GM18498 (cell line): ENCODE measurements at regions not wholly inside any gene's neighbourhood (a gene's known extent, or its start where the extent isn't known, plus 50 kb on each side); places are given as distances from the start of the nearest gene placed in this dataset.
"Not testable (repeated sequence)": the region's sequence is repeated elsewhere in the genome, so short reads cannot be mapped to it uniquely, and the experiment has no call there.

Experiments
- ATAC-seq: cut with Tn5 transposase; IDR thresholded peaks from one replicate; pipeline ENCODE4 v1.9.1; 2021; ENCODE audit warnings: mild to moderate bottlenecking, moderate library complexity; ENCODE audit not compliant: unreplicated experiment

DNA sequence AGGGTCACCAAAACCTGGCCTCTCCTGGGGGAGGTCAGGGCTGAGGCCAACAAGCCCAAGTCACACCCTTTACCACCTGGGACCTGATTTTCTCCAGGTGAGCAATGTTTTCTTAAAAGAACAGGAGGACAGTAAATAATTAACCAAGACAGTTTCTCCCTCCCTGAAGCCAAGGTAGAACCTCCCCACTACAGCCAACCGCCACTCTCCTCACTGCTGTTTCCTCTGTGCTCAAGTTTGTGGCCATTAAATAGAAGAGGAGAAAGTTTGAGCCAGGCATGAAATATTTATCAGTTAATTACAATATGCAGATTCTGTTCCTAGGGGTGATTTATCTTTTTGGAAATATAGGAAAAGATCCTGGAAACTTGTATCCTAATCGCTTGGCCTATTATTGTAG is 150.6 kb upstream of the ANKRD20A1 start:
- not testable (repeated sequence) for ATAC-seq

DNA sequence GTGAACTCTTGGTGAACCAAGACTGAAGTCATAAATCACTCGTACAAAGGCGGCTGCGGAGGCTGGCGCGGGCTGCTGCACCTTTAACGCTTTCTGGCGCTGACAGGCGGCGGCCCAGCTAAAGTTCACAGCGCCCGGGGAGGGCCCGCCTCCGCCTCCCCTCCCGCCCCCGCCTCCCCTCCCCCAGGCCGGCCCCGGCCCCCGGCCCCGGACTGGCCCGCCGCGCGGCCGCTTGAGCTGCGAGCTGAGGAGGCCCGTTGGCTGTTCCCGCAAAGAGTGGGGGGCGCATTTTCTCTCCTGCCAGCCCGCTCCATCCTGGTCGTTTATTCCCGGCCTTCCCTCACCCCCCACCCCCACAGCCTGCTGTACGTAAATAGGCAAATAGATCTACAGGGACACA is 147.3 kb upstream of the ANKRD20A1 start:
- not testable (repeated sequence) for ATAC-seq

DNA sequence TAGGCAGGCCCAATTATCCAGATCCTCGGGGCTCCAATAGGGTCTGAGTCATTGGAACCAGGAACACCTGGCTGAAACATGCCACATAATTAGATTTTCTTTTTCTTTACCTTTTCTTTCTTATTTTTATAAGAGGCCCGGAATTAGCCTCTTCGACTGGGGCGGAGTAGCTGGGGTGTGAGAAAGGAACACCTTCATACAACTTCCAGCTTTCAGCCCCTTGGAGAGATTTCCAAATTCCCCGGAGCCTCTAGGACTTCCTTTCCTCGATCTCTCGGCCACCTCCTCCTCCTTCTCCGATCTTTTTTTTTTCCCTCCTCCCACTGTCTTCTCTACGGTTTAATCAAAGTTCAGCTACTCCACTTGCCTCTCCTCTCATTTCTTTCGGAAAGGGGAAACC is 146.8 kb upstream of the ANKRD20A1 start:
- ATAC-seq: not testable (repeated sequence)

DNA sequence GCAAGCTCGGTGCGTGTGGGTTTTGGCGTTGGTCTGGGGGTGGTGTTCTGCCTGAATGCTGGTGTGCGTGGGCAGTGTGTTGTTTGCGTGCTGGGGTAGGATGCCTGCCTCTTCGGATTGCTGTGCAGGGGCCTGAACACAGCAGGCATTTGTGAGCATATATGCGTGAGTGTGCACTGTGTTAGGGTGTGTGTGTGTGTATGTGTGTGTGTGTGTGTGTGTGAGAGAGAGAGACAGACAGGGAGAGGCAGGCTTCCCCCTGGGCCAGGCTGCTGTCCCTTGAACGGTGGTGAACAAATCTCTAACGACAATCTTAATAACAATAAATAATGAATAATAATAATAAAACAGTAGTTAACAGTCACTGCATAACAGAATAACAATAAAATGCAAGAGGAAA is 145.8 kb upstream of the ANKRD20A1 start:
- not testable (repeated sequence) for ATAC-seq

DNA sequence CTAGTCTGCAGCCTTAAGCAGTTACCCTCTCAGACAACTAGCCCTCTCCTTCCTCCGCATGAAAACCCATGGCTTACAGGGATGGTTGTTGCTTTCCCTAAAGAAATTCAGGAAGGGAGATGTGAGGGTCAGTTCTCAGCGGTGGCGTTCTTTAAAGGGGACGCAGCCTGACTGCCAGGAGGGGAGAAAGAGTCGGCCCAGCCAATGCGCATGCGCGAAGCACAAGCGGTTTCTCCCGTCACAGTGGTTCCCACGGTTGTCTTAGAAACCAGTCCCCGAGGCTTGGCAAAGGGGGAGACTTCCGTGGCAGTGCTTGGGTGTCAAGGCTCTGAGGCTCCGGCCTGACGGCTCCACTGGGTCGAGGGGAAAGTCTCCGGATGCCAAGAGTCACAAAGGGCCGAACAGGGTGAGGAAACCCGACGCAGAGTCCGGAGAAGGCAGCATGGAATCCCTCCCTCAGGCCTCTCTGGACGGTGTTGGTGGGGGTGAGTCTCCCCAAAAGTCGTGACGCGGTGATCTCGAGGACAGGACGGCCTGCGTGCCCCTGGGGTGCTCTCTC is 140.8 kb upstream of the ANKRD20A1 start:
- peak; percentile 53 for ATAC-seq

DNA sequence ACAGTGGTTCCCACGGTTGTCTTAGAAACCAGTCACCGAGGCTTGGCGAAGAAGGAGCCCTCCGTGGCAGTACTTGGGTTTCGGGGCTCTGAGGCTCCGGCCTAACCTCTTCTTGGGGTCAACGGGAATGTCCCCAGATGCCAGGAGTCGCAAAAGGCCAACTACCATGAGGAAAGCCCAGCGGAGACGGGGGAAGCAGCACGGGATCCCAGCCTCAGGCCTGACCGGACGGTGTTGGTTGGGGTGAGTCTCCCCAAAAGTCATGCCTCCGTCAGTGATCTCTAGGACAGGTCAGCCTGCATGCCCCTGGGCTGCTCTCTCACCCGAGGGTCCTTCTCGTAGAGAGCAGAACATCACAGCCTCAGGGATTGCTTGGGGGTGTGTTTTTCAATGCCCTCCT is 138.2 kb upstream of the ANKRD20A1 start:
- ATAC-seq: not testable (repeated sequence)

DNA sequence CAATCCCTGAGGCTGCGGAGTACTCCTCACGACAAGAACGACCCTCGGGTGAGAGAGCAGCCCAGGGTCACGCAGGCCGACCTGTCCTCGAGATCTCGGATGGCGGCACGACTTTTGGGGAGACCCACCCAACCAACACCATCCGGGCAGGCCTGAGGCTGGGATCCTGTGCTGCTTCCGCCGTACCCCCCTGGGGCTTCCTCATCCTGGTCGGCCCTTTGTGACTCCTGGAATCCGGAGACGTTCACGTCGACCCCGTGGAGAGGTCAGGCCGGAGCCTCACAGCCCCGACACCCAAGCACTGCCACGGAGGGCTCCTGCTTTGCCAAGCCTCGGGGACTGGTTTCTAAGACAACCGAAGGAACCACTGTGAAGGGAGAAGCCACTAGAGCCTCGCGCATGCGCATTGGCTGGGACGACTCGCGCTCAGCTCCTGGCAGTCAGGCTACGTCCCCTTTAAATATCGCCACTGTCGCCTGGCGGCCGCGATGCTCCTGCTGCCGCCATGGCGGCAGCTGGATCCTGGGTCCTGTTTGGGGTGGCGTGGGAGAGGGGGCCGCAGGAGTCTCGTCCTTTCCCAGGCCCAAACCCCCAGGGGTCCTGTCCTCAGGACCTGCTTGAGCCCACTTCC is 136.2 kb upstream of the ANKRD20A1 start:
- peak; percentile 71 for ATAC-seq

DNA sequence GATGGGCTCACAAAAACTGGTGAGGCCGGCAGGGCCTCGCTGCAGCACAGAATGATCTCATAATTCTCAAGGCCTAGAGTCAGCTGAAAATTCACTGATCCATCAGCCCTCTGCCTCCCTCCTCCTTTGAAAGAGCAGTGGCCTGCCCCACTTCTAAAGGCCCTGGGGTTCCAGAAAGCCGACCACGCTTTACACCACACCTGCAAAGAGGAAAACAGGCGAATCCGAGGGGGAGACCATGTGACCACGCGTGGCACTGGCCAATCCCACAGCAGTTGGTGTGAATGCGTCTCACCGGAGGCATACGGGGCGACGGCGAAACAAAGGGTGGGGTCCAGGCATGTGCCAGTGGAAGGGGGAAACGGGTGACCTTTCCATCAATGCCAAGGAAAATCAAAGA is 135.5 kb upstream of the ANKRD20A1 start:
- peak; percentile 39 for ATAC-seq

DNA sequence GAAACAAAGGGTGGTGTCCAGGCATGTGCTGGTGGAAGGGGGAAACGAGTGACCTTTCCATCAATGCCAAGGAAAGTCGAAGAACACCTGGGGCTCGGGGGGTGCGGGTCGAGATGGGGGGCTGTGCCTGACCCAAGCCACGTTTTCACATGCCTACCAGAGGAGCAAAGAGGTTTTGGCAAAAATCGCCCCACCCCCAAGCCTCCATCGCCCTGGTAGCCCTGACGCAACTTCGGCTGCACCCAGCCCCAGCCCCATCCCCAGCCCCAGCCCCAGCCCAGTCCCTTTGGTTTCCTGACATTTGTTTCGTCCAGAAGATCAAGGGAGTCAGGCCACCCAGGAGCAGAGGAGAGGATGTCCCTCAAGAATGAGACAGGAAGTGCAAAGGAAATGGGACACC is 133.8 kb upstream of the ANKRD20A1 start:
- not testable (repeated sequence) for ATAC-seq

DNA sequence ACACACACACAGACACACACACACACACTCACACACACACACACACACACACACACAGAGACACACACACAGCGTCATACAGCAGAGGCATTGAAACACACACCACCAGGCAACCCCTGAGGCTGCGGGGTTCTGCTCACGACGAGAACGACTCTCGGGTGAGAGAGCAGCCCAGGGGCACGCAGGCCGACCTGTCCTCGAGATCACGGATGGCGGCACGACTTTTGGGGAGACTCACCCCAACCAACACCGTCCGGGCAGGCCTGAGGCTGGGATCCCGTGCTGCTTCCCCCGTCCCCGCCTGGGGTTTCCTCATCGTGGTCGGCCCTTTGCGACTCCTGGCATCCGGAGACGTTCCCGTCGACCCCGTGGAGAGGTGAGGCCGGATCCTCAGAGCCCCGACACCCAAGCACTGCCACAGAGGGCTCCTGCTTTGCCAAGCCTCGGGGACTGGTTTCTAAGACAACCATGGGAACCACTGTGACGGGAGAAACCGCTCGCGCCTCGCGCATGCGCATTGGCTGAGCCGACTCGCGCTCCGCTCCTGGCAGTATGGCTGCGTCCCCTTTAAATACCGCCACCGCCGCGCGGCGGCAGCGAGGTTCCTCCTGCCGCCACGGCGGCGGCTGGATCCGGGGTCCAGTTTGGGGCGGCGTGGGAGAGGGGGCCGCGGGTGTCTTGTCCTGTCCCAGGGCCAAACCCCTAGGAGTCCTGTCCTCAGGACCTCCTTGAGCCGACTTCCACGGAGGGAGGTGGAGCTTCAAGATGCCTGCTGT is 132.3 kb upstream of the ANKRD20A1 start:
- peak; percentile 78 for ATAC-seq

DNA sequence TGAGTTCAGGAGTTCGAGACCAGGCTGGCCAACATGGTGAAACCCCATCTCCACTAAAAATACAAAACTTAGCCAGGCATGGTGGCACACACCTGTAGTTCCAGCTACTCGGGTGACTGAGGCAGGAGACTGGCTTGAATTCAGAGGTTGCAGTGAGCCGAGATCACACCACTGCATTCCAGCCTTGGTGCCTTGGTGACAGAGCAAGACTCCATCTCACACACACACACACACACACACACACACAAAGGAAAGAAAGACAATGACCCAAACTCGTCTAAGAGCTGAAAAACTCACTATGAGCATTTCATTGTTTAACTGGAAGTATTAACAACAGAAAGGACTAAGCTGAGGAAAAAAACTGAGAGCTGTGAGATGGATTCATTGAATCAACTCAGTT is 95.6 kb upstream of the ANKRD20A1 start:
- not testable (repeated sequence) for ATAC-seq

DNA sequence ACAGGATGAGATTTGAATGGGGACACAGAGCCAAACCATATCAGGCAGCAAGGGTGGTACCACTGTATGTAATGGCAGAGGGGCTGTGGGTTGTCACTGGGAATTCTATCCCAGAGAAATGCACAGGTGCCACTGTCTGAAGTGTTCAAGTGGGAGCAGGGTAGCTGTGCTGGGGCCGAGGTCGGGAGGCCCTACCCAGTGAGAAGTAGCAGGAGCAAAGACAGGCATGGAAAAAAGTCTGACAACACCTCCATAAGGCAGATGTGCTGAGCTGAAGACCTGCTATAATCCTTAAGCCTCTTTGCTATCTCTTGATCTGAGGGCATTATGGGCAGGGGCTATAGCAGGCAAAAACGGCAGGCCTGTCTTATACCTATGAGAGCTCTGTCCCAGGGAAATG is 86.9 kb upstream of the ANKRD20A1 start:
- not testable (repeated sequence) for ATAC-seq

DNA sequence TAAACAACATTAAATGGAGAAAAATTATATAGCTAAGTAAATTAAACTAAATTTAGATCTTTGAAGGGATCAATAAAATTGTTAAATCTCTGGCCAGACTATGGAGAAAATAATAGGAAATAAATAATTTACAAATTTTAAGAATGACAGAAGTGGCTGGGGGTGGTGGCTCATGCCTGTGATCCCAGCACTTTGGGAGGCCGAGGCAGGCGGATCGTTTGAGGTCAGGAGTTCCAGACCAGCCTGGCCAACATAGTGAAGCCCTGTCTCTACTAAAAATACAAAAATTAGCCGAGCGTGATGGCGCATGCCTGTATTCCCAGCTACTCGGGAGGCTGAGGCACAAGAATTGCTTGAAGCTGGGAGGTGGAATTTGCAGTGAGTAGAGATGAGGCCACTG is 58.6 kb upstream of the ANKRD20A1 start:
- not testable (repeated sequence) for ATAC-seq
